ENCODE measurements at regions not wholly inside any gene's neighbourhood (a gene's known extent, or its start where the extent isn't known, plus 50 kb on each side); places are given as distances from the start of the nearest gene placed in this dataset.

DNA sequence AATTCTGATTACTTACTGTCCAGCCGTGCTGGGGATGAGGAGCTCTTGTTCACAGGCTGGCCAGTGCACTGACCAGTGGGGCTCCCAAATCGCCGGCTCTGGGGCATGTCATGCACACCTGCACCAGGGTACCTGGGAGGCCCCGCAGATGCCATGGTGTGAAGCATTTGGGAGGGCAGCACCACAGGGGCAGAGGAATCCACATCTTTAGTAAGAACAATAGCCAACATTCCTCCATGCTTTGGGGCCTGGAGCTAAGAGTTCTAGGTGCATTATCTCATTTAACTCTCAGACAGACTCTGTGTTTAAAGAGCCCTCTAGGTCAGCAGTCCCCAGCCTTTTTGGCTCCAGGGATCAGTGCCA is 104.2 kb downstream of the ACKR3 start:
- TF ChIP-seq, protein P1, sequence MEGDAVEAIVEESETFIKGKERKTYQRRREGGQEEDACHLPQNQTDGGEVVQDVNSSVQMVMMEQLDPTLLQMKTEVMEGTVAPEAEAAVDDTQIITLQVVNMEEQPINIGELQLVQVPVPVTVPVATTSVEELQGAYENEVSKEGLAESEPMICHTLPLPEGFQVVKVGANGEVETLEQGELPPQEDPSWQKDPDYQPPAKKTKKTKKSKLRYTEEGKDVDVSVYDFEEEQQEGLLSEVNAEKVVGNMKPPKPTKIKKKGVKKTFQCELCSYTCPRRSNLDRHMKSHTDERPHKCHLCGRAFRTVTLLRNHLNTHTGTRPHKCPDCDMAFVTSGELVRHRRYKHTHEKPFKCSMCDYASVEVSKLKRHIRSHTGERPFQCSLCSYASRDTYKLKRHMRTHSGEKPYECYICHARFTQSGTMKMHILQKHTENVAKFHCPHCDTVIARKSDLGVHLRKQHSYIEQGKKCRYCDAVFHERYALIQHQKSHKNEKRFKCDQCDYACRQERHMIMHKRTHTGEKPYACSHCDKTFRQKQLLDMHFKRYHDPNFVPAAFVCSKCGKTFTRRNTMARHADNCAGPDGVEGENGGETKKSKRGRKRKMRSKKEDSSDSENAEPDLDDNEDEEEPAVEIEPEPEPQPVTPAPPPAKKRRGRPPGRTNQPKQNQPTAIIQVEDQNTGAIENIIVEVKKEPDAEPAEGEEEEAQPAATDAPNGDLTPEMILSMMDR (conservative IDR thresholded peaks at IDR 0.05 in 1 of 2, IDR thresholded peaks at IDR 0.05 in 1 of 2; ENCODE audit: low read depth in 1 of 2, low read length in 2 of 2): no peak
- no peak for TF ChIP-seq EZH2 (IDR thresholded peaks at IDR 0.05; ENCODE audit: low read length, missing control alignments)

All from fibroblast of lung (primary cell).